ENCODE measurements at regions not wholly inside any gene's neighbourhood (a gene's known extent, or its start where the extent isn't known, plus 50 kb on each side); places are given as distances from the start of the nearest gene placed in this dataset.

DNA sequence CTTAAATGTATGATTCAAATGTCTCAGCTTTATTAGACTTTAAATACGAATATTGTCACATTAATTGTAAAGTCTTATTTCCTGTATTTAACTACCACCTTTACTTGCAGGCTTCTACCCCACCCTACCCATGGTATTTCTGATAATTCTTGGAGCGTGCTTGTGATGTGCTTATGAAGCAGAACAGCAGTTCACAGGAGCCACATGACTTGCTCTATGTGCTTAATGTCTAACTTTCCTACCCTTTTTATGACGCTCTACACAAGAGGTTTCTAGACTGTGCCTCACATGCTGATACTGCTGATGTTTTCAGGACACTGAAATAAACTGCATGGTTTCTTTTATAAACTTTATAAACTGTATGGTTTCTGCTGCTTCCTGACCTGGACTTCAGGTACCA is 553.5 kb upstream of the CCDC54 start:
- no peaks in the 10 kb centered on the region for H3K9me2 ChIP-seq (replicated peaks; ENCODE audit: low read depth, low read length)
- no peaks in the 10 kb centered on the region for H3K27me3 ChIP-seq (ENCODE audit: insufficient read depth, low read length, poor library complexity, severe bottlenecking)
- H3K9me3 ChIP-seq (ENCODE audit: insufficient read depth, low read depth, low read length): peaks cover 5% of the 10 kb centered on the region
- H4K20me1 ChIP-seq (ENCODE audit: insufficient read depth, low read length, poor library complexity, severe bottlenecking): no peaks in the 10 kb centered on the region
- peaks cover 18% of the 10 kb centered on the region for H3F3A ChIP-seq (ENCODE audit: low read depth)
- H3K9ac ChIP-seq (ENCODE audit: low read depth, low read length, poor library complexity, severe bottlenecking): peak overlapping the region; percentile 83
- H3K79me2 ChIP-seq (ENCODE audit: insufficient read depth, low read length): no peaks in the 10 kb centered on the region
- peaks cover 52% of the 10 kb centered on the region for H3K4me1 ChIP-seq (ENCODE audit: insufficient read depth, low read length, poor library complexity, severe bottlenecking)
- 0 out of 2 replicates have a peak overlapping the region, but pooled peaks have one; percentile 29 for H2AFZ ChIP-seq (ENCODE audit: low read length)
- no peak overlapping the region for H3K4me3 ChIP-seq (ENCODE audit: low read length, poor library complexity, severe bottlenecking)
- peak overlapping the region; percentile 8 for H3K4me2 ChIP-seq (ENCODE audit: low read depth, low read length, poor library complexity, severe bottlenecking)
- TF ChIP-seq, protein P1, sequence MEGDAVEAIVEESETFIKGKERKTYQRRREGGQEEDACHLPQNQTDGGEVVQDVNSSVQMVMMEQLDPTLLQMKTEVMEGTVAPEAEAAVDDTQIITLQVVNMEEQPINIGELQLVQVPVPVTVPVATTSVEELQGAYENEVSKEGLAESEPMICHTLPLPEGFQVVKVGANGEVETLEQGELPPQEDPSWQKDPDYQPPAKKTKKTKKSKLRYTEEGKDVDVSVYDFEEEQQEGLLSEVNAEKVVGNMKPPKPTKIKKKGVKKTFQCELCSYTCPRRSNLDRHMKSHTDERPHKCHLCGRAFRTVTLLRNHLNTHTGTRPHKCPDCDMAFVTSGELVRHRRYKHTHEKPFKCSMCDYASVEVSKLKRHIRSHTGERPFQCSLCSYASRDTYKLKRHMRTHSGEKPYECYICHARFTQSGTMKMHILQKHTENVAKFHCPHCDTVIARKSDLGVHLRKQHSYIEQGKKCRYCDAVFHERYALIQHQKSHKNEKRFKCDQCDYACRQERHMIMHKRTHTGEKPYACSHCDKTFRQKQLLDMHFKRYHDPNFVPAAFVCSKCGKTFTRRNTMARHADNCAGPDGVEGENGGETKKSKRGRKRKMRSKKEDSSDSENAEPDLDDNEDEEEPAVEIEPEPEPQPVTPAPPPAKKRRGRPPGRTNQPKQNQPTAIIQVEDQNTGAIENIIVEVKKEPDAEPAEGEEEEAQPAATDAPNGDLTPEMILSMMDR (conservative IDR thresholded peaks at IDR 0.05; ENCODE audit: low read length): no peak
- no peak for TF ChIP-seq EZH2phosphoT487 (IDR thresholded peaks at IDR 0.05; ENCODE audit: borderline replicate concordance)
- H3K36me3 ChIP-seq (ENCODE audit: insufficient read depth, low read length): no peaks in the 10 kb centered on the region

DNA sequence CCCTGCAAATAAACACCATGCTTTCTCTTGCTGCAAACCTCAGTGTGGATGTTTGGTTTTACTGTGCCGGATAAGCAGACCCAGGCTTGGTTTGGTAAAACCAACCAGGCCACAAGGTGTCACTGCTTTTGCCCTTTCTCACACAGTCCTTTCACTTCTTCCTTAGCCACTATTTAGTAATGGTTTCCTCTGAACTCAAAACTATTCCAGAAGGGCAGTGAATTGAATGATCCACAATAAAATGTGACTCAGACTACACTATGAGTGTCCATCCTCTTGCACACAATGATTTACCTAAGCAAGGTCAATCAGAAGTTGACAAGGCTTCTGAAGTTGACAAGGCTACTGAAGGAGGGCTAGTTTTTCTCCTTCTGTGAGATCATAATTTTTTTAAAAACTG is 552.4 kb upstream of the CCDC54 start:
- TF ChIP-seq EZH2phosphoT487 (IDR thresholded peaks at IDR 0.05; ENCODE audit: borderline replicate concordance): no peak
- TF ChIP-seq, protein P1 (conservative IDR thresholded peaks at IDR 0.05; ENCODE audit: low read length): peak; percentile 77
- Histone ChIP-seq H3K4me3 (ENCODE audit: low read length, poor library complexity, severe bottlenecking) (no peak overlapping the region), H3K4me1 (ENCODE audit: insufficient read depth, low read length, poor library complexity, severe bottlenecking) (peaks cover 57% of the 10 kb centered on the region), H3K27me3 (ENCODE audit: insufficient read depth, low read length, poor library complexity, severe bottlenecking) (no peaks in the 10 kb centered on the region), H4K20me1 (ENCODE audit: insufficient read depth, low read length, poor library complexity, severe bottlenecking) (no peaks in the 10 kb centered on the region), H3K9me2 (replicated peaks; ENCODE audit: low read depth, low read length) (no peaks in the 10 kb centered on the region), H3K9me3 (ENCODE audit: insufficient read depth, low read depth, low read length) (peaks cover 10% of the 10 kb centered on the region), H2AFZ (ENCODE audit: low read length) (peak overlapping the region; percentile 41; the same call in 1 of the 2 replicates), H3F3A (ENCODE audit: low read depth) (peaks cover 18% of the 10 kb centered on the region), H3K36me3 (ENCODE audit: insufficient read depth, low read length) (no peaks in the 10 kb centered on the region), H3K4me2 (ENCODE audit: low read depth, low read length, poor library complexity, severe bottlenecking) (peak overlapping the region; percentile 80), H3K9ac (ENCODE audit: low read depth, low read length, poor library complexity, severe bottlenecking) (peak overlapping the region; percentile 83), H3K79me2 (ENCODE audit: insufficient read depth, low read length) (no peaks in the 10 kb centered on the region)

DNA sequence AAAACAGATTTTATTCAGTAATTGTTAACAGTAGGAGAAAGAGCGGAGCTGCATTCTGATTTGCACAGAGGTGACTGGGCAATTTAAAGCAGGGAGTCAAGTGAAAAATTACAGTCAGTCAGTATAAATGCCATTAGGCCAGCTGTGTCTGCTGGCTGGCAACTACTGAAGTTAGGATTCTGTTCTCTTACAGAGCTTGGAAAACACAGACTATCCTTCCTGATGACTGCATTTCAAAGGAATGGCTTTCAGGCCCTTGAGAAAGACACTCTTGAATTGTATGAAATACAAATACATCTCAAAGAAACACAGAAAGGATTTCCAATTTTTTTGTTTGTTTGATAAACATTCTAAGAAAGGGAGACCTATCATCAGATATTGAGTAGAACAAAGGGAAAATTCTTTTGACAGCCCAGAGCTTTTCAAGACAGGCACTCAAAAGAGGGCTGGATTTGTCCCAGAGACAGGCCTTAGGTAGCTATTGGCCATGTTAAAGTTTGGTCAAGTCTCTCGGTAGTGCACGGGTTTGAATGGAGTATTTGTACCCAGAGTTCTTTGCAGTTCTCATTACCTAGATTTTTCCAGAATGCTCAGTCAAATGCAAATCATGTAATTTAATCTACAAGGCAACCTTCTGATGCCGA is 551.2 kb upstream of the CCDC54 start:
- Histone ChIP-seq H3K36me3 (ENCODE audit: insufficient read depth, low read length) (no peaks in the 10 kb centered on the region), H3K9ac (ENCODE audit: low read depth, low read length, poor library complexity, severe bottlenecking) (peak overlapping the region; percentile 83), H3K9me3 (ENCODE audit: insufficient read depth, low read depth, low read length) (peaks cover 22% of the 10 kb centered on the region), H3K4me1 (ENCODE audit: insufficient read depth, low read length, poor library complexity, severe bottlenecking) (peaks cover 57% of the 10 kb centered on the region), H3F3A (ENCODE audit: low read depth) (peaks cover 18% of the 10 kb centered on the region), H3K9me2 (replicated peaks; ENCODE audit: low read depth, low read length) (no peaks in the 10 kb centered on the region), H3K4me3 (ENCODE audit: low read length, poor library complexity, severe bottlenecking) (peak overlapping the region; percentile 66), H4K20me1 (ENCODE audit: insufficient read depth, low read length, poor library complexity, severe bottlenecking) (no peaks in the 10 kb centered on the region), H3K27me3 (ENCODE audit: insufficient read depth, low read length, poor library complexity, severe bottlenecking) (no peaks in the 10 kb centered on the region), H3K79me2 (ENCODE audit: insufficient read depth, low read length) (no peaks in the 10 kb centered on the region), H2AFZ (ENCODE audit: low read length) (no peak overlapping the region), H3K4me2 (ENCODE audit: low read depth, low read length, poor library complexity, severe bottlenecking) (peak overlapping the region; percentile 80)
- no peak for TF ChIP-seq EZH2phosphoT487 (IDR thresholded peaks at IDR 0.05; ENCODE audit: borderline replicate concordance)
- TF ChIP-seq, protein P1 (conservative IDR thresholded peaks at IDR 0.05; ENCODE audit: low read length): no peak
